Stimulated activated CD4-positive, alpha-beta T cell treated with anti-CD3 and anti-CD28 coated beads, Interleukin-1b, Interleukin-23, amount 100 ng/mL, for 4 hours (primary cell): ENCODE measurements at regions not wholly inside any gene's neighbourhood (a gene's known extent, or its start where the extent isn't known, plus 50 kb on each side); places are given as distances from the start of the nearest gene placed in this dataset.
"Not testable (repeated sequence)": the region's sequence is repeated elsewhere in the genome, so short reads cannot be mapped to it uniquely, and the experiment has no call there.

ENCODE experiments used
- DNase-seq, 2 donors: peaks; one replicate each; pipeline ENCODE4 v3.0.0-alpha.2; 2020; ENCODE audit warnings: low read depth in 2 of 2

GRCh38 chr5:72760259-72760658 lies 56.2 kb upstream of the TNPO1 start:
- no peak for DNase-seq

GRCh38 chr5:72752909-72753308 lies 63.6 kb upstream of the TNPO1 start:
- no peak for DNase-seq

DNA sequence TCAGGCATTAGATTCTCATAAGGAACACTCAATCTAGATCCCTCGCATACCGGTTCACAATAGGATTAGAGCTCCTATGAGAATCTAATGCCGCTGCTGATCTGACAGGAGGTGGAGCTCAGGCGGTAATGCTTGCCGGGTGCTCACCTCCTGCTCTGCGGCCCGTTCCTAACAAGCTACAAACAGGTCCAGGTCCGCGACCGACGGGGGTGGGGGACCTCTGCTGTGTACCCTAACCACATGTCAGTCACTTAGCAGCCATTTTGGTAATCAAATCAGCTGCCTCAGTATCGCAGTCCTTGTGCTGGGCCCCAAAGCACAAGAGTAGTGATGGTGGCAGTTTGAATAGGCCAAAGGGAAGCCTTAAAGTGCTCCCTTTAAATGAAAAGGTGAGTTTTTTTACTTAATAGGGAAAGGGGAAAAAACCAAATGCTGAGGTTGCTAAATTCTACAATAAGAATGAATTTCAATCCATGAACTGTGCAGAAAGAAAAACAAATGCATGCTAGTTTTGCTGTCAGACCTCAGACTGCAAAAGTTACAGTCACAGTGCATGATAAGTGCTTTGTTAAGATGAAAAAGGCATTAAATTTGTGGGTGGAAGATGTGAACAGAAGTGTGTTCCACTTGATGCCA lies 67.0 kb upstream of the TNPO1 start:
- no peak for DNase-seq

DNA sequence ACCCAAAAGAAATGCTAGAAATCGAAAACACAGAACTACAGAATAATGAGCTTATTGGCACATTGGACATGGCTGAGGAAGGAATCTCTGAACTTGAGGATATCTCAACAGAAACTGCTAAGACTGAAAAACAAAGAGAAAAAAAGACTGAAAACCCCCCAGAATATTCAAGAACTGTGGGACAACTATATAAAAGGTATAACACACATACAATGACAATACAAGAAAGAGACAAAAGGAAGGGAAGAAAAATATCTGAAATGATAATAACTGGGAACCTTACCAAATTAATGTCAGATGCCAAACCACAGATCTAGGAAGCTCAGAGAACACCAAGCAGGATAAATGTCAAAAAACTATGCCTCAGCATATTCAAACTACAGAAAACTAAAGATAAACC lies 68.6 kb upstream of the TNPO1 start:
- no peak for DNase-seq

GRCh38 chr5:72746736-72747135 lies 69.7 kb upstream of the TNPO1 start:
- no peak for DNase-seq

DNA sequence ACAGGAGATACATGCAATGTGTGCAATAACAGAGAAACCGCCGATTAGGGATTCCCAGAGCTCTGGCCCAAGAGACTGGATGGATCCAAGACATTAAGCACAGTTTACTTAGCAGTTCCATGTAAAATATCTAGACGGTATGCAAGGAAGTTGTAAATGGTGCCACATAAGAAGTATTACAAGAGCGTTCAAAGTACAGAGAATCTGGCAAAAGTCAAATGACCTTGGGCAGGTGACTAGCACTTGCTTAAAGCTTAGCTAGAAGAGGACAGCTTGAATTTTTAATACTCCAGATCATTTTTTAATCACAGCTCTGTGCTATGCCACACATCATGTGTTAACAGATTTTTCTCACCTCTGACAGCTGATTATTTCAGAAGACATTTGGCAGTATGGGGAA lies 72.3 kb upstream of the TNPO1 start:
- DNase-seq = no peak

GRCh38 chr5:72741805-72742204 lies 74.7 kb upstream of the TNPO1 start:
- DNase-seq = no peak

DNA sequence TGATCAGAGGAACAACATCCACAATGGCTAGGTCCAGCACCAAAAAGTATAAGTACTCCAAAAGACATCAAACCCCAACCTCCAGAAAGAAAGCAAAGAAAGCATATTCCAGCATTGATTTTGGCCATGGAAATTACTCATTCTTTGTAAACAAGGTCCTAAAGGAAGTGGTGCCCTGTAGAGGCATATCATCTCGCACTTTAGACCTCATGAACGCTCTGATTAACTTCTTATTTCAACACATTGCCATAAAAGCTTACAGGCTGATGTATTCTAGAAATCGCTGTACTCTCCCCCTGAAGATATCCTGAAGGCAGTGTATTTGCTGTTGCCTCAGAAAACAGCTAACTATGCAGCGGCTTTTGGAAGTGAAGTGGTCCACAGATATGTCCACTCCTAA lies 82.7 kb upstream of the TNPO1 start:
- no peak for DNase-seq

- DNase-seq = no peak
Measured at GRCh38 chr5:72723581-72723980, 92.9 kb upstream of the TNPO1 start.

GRCh38 chr5:72722792-72723452 lies 93.5 kb upstream of the TNPO1 start:
- no peak for DNase-seq

DNA sequence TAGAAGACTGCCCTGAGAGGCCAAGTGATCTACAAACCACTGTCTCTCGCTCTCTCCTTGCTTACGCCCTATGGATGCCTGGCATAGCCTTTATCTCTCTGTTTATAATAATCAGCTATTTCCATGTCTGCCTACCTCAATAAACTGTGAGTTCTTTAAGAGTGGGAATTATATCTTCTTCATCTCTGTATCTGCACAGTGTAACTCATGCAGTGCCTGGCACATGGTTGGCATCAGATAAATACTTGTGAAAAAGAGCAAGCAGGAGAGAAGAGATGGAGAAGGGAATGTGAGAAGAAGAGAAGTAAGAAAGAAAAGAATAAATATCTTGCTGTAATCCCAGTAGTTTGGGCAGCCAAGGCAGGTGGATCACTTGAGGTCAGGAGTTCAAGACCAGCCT lies 94.6 kb upstream of the TNPO1 start:
- no peak for DNase-seq

DNA sequence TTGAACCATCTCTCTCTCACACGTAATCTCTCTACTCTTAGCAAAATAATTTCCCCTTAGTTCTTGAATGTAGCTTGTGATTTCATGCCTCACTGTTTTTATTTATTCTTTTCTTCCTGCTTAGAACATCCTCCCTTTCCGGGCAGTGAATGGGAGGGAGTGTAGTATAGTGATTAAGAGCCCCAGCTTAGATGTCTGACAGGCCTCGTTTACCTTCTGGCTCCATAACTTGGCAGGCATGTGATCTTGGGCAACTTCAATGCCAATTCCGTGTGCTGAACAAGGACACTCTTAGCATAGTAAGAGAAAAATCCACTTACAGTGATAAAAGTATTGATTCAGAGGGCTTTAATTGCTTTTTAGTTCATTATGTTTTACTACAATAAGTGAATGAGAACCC lies 96.3 kb upstream of the TNPO1 start:
- DNase-seq = no peak

- DNase-seq = no peak
Measured at GRCh38 chr5:72711351-72711750, 105.1 kb upstream of the TNPO1 start.

DNA sequence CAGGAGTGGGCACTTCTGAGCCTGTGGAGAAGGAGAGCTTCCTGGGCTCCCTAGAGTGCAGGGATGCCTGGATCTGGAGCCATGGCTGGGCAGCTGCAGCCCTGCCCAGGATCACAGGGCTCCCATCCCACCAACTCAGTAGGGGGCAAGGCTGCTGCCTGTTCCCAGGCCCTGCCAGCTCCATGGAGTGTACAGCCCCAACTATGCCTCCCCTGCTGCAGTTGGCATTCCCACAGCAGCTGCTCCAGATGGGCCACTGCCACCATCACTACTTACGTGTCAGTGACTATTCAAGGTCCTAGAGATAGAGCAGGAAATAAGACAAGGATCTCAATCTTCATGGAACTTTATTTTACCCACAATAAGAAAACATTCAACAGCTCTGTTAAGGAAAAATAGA lies 107.1 kb upstream of the TNPO1 start:
- no peak for DNase-seq

DNA sequence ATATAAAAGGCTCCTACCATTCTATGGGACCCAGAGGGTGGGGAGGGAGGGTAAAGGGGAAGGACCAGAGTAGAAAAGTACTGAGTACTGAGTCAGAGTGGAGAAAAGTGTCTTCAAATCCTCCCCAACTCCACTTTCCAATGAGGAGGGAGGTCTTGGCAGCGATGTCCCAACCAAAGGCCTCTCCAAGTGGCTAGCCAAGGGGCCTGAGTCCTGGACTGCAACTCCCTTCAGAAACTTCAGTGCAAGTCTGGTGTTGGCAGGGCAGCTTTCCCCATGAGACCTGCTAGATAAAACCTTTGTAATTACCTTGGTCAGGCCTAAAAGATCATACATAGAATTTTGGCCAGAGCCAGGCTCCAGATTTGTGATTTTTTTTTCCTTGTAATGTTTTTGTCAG lies 111.3 kb upstream of the TNPO1 start:
- no peak for DNase-seq

- no peak for DNase-seq
Measured at GRCh38 chr5:72703876-72704275, 112.6 kb upstream of the TNPO1 start.

GRCh38 chr5:72702881-72703434 lies 113.5 kb upstream of the TNPO1 start:
- no peak for DNase-seq

DNA sequence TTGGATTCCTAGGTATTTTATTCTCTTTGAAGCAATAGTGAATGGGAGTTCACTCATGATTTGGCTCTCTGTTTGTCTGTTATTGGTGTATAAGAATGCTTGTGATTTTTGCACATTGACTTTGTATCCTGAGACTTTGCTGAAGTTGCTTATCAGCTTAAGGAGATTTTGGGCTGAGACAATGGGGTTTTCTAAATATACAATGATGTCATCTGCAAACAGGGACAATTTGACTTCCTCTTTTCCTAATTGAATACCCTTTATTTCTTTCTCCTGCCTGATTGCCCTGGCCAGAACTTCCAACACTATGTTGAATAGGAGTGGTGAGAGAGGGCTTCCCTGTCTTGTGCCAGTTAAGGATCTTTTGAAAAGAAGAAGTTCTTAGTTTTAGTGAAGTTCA lies 114.4 kb upstream of the TNPO1 start:
- DNase-seq = not testable (repeated sequence)

- DNase-seq = no peak
Measured at GRCh38 chr5:72698481-72698880, 118.0 kb upstream of the TNPO1 start.

- no peak for DNase-seq
Measured at GRCh38 chr5:72697622-72698021, 118.8 kb upstream of the TNPO1 start.

DNA sequence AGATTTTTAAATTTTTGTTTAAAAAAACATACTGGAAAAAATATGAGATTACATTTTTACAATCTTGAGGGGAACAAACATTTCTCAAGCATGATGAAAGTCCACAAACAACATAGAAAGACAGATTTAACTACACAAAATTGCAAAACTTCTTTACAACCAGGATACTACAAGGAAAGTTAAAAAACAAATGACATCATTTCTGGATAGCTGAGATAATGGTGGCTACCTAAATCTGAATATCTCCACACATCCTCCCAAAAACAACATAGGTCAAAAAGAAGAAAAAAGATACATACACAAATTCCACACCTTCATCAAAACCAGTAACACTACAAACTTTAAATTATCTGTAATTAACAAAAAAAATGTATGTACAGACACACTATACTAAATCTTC lies 120.8 kb upstream of the TNPO1 start:
- DNase-seq = no peak

DNA sequence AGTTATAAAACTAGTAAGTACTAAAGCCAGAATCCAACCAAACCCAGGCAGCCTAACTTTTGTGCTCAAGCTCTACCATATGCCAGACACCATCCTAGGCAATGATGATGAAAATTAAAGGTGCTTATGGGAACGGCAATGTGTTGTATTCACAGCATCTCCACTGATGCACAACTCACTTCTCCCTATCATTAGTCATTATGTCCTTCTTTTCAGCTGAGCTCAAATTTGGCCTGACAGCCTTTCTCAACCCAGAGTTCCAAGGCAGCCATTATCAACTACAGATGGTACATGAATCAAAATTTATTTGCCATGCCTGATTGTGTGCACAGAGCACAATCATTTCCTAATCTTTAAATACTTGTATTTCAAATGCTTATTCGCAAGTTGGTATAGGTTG lies 121.6 kb upstream of the TNPO1 start:
- DNase-seq = no peak

GRCh38 chr5:72693546-72694205 lies 122.8 kb upstream of the TNPO1 start:
- DNase-seq = no peak
